GM23338 (cell line): ENCODE measurements at regions not wholly inside any gene's neighbourhood (a gene's known extent, or its start where the extent isn't known, plus 50 kb on each side); places are given as distances from the start of the nearest gene placed in this dataset.

Source experiments
- CREB1 ChIP-seq: fragments of 250-450 bp; sonication (Bioruptor Pico); IDR thresholded peaks from 2 replicates; pipeline ENCODE4 v1.5.0; 2020; ENCODE audit warnings: low read depth, mild to moderate bottlenecking, moderate library complexity
- ETS1 ChIP-seq: IDR thresholded peaks from 2 replicates; pipeline ENCODE4 v1.6.1; 2016; ENCODE audit warnings: antibody characterized with exemption
- EZH2 ChIP-seq: fragments of 200-600 bp; sonication (generic); IDR thresholded peaks from one replicate; pipeline ENCODE4 v1.8.0; 2017; ENCODE audit warnings: antibody characterized with exemption, mild to moderate bottlenecking, low read depth; ENCODE audit not compliant: unreplicated experiment
- EZH2phosphoT487 ChIP-seq: fragments of 200-600 bp; sonication (generic); IDR thresholded peaks from one replicate; pipeline ENCODE4 v1.8.1; 2018; ENCODE audit warnings: antibody characterized with exemption; ENCODE audit not compliant: unreplicated experiment
- JUNB ChIP-seq: IDR thresholded peaks from one replicate; pipeline ENCODE4 v1.6.1; 2016; ENCODE audit warnings: antibody characterized with exemption; ENCODE audit not compliant: unreplicated experiment
- NANOG ChIP-seq: IDR thresholded peaks from 2 replicates; pipeline ENCODE4 v1.6.1; 2016; ENCODE audit warnings: antibody characterized with exemption, borderline replicate concordance
- POLR2AphosphoS5 ChIP-seq: IDR thresholded peaks from 2 replicates; pipeline ENCODE4 v1.6.1; 2016; ENCODE audit warnings: antibody characterized with exemption, low read depth
- REST ChIP-seq: IDR thresholded peaks from one replicate; pipeline ENCODE4 v1.6.1; 2018; ENCODE audit warnings: antibody characterized with exemption; ENCODE audit not compliant: unreplicated experiment
- STAT1 ChIP-seq: IDR thresholded peaks from one replicate; pipeline ENCODE4 v1.6.1; 2016; ENCODE audit warnings: antibody characterized with exemption; ENCODE audit not compliant: unreplicated experiment
- ZNF114 ChIP-seq: fragments of 250-450 bp; sonication (Bioruptor Pico); IDR thresholded peaks from 2 replicates; pipeline ENCODE4 v1.5.0; 2020; ENCODE audit warnings: mild to moderate bottlenecking, moderate library complexity
- ZNF331 ChIP-seq: fragments of 250-450 bp; sonication (Bioruptor Pico); IDR thresholded peaks from 2 replicates; pipeline ENCODE4 v1.5.0; 2020; ENCODE audit warnings: low read depth, mild to moderate bottlenecking, moderate library complexity
- TF ChIP-seq, protein P1 (sequence below), 2 experiments: fragments of 200-600 bp in 1 of 2; sonication (generic) in 1 of 2; conservative IDR thresholded peaks; 2 replicates each; pipeline versions ENCODE4 v1.5.1 to v1.6.1; 2016 to 2017; ENCODE audit warnings: antibody characterized with exemption in 2 of 2, low read depth in 2 of 2, mild to moderate bottlenecking in 2 of 2, moderate library complexity in 1 of 2

- TF ChIP-seq, protein P1, sequence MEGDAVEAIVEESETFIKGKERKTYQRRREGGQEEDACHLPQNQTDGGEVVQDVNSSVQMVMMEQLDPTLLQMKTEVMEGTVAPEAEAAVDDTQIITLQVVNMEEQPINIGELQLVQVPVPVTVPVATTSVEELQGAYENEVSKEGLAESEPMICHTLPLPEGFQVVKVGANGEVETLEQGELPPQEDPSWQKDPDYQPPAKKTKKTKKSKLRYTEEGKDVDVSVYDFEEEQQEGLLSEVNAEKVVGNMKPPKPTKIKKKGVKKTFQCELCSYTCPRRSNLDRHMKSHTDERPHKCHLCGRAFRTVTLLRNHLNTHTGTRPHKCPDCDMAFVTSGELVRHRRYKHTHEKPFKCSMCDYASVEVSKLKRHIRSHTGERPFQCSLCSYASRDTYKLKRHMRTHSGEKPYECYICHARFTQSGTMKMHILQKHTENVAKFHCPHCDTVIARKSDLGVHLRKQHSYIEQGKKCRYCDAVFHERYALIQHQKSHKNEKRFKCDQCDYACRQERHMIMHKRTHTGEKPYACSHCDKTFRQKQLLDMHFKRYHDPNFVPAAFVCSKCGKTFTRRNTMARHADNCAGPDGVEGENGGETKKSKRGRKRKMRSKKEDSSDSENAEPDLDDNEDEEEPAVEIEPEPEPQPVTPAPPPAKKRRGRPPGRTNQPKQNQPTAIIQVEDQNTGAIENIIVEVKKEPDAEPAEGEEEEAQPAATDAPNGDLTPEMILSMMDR (conservative IDR thresholded peaks at IDR 0.05; ENCODE audit: low read depth in 2 of 2): peak; percentile 77 to 93
- TF ChIP-seq EZH2 (no peak), EZH2phosphoT487 (no peak), REST (no peak), JUNB (no peak), POLR2AphosphoS5 (no peak), ZNF331 (CRISPR knock-in tag) (no peak), ZNF114 (CRISPR knock-in tag) (no peak), NANOG (no peak), ETS1 (no peak), CREB1 (CRISPR knock-in tag) (no peak), STAT1 (no peak)
These were observed 53.3 kb downstream of the RGS12 start for GRCh38 chr4:3346146-3346545.
